ENCODE measurements at regions not wholly inside any gene's neighbourhood (a gene's known extent, or its start where the extent isn't known, plus 50 kb on each side); places are given as distances from the start of the nearest gene placed in this dataset.

DNA sequence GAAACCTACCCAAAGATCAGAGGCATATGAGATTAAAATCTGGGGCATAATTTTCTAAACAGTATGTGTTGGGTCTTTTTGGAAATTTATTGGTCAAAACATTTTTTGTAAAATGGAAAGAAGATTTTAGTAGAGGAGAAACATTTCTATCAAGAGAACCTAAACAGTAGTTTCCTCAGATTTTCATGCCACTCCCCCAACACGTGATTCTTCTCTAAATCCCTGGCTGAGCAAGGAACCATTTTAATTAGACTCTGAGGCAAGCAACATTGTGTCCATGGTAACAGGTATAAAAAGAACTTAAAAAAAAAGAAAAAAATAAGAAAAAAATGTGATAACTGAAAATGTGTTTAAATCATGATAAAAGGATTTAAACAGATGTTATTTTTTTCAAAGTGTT, 1105.2 kb upstream of the ZEB2 start:
- Histone ChIP-seq H3K36me3 (no peaks in the 10 kb centered on the region), H3K9me3 (no peaks in the 10 kb centered on the region), H3K27me3 (no peaks in the 10 kb centered on the region), H3K27ac (no peak overlapping the region), H3K4me1 (ENCODE audit: control insufficient read depth in 1 of 2, insufficient read depth in 1 of 2, low read depth in 1 of 2, low read length in 1 of 2) (no peaks in the 10 kb centered on the region), H3K4me3 (ENCODE audit: low read depth in 1 of 2, low read length in 1 of 2) (no peak overlapping the region)
- no peak for TF ChIP-seq CTCF (IDR thresholded peaks at IDR 0.05)

DNA sequence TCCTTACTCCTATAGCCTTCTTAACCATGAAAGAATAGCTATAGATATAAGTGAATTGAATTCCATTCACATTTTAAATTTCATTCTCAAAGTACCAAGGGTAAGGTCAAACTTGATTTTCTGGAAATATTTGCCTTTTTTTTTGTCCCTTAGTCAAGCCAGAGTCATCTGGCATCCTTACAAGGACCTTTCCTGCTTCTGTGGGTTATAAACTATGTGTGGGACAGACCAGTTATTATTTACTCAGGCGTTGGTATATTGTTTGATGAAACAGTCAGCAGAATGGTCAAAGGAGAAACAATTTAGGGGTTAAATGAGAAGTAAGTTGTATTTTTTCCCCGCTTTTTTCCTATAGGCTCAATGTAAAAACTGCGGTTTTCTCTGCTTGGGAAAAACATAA, 1103.2 kb upstream of the ZEB2 start:
- Histone ChIP-seq H3K27ac (no peak overlapping the region), H3K4me3 (ENCODE audit: low read depth in 1 of 2, low read length in 1 of 2) (no peak overlapping the region), H3K4me1 (ENCODE audit: control insufficient read depth in 1 of 2, insufficient read depth in 1 of 2, low read depth in 1 of 2, low read length in 1 of 2) (no peaks in the 10 kb centered on the region), H3K9me3 (no peaks in the 10 kb centered on the region), H3K36me3 (no peaks in the 10 kb centered on the region), H3K27me3 (no peaks in the 10 kb centered on the region)
- no peak for TF ChIP-seq CTCF (IDR thresholded peaks at IDR 0.05)

DNA sequence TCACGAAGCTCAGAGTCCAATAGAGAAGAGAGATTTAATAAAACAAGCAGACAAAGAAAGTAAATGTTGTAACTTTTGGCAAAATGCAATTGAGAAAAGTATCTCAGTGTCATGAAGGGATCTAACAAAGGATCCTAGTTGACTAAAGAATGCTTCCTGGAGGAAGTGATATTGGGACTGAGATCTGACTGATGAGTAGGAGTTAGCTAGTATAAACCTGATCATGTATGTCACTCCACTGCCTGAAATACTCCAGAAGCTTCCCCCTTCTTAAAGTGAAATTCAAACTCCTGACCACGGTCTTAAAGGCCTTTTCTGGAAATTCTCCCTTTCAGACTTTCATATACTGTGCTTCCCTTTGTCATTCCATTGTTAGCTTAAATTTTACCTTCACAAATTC, 1102.4 kb upstream of the ZEB2 start:
- H3K27ac ChIP-seq: no peak overlapping the region
- no peaks in the 10 kb centered on the region for H3K27me3 ChIP-seq
- no peak for TF ChIP-seq CTCF (IDR thresholded peaks at IDR 0.05)
- no peaks in the 10 kb centered on the region for H3K9me3 ChIP-seq
- H3K4me1 ChIP-seq (ENCODE audit: control insufficient read depth in 1 of 2, insufficient read depth in 1 of 2, low read depth in 1 of 2, low read length in 1 of 2): no peaks in the 10 kb centered on the region
- no peaks in the 10 kb centered on the region for H3K36me3 ChIP-seq
- no peak overlapping the region for H3K4me3 ChIP-seq (ENCODE audit: low read depth in 1 of 2, low read length in 1 of 2)

- Histone ChIP-seq H3K4me3 (ENCODE audit: low read depth in 1 of 2, low read length in 1 of 2) (no peak overlapping the region), H3K27ac (no peak overlapping the region), H3K9me3 (no peaks in the 10 kb centered on the region), H3K27me3 (no peaks in the 10 kb centered on the region), H3K36me3 (no peaks in the 10 kb centered on the region), H3K4me1 (ENCODE audit: control insufficient read depth in 1 of 2, insufficient read depth in 1 of 2, low read depth in 1 of 2, low read length in 1 of 2) (no peaks in the 10 kb centered on the region)
- TF ChIP-seq CTCF (IDR thresholded peaks at IDR 0.05): no peak
Observed at GRCh38 chr2:145617906-145618305, 1098.0 kb upstream of the ZEB2 start.

DNA sequence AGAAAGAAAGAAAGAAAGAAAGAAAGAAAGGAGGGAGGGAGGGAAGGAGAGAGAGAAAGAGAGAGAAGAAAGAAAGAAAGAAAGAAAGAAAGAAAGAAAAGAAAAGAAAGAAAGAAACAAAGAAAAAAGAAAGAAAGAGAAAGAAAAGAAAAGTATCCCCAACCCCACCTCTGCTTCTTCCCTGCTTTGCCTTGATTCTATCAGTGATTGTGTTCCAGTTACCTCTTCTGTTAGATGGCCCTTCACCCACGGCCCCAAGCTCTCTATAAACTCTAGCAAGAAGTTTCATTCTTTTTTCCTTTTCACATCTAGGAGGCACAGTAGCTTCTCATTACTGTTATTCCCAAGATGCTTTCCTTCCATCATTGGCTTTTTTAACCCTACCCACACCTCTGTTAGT, 1097.5 kb upstream of the ZEB2 start:
- no peak for TF ChIP-seq CTCF (IDR thresholded peaks at IDR 0.05)
- Histone ChIP-seq H3K9me3 (no peaks in the 10 kb centered on the region), H3K36me3 (no peaks in the 10 kb centered on the region), H3K27me3 (no peaks in the 10 kb centered on the region), H3K4me3 (ENCODE audit: low read depth in 1 of 2, low read length in 1 of 2) (no peak overlapping the region), H3K27ac (no peak overlapping the region), H3K4me1 (ENCODE audit: control insufficient read depth in 1 of 2, insufficient read depth in 1 of 2, low read depth in 1 of 2, low read length in 1 of 2) (no peaks in the 10 kb centered on the region)

GRCh38 chr2:145615626-145616025, 1095.7 kb upstream of the ZEB2 start:
- Histone ChIP-seq H3K36me3 (no peaks in the 10 kb centered on the region), H3K4me3 (ENCODE audit: low read depth in 1 of 2, low read length in 1 of 2) (no peak overlapping the region), H3K27ac (no peak overlapping the region), H3K4me1 (ENCODE audit: control insufficient read depth in 1 of 2, insufficient read depth in 1 of 2, low read depth in 1 of 2, low read length in 1 of 2) (no peaks in the 10 kb centered on the region), H3K9me3 (no peaks in the 10 kb centered on the region), H3K27me3 (no peaks in the 10 kb centered on the region)
- TF ChIP-seq CTCF (IDR thresholded peaks at IDR 0.05): no peak

Measured in neutrophil (primary cell).